ENCODE measurements at regions not wholly inside any gene's neighbourhood (a gene's known extent, or its start where the extent isn't known, plus 50 kb on each side); places are given as distances from the start of the nearest gene placed in this dataset.
A peak's percentile ranks its signal among the peaks of the same experiment; 100 is the strongest.

GRCh38 chr12:92503029-92503931 lies 199.5 kb upstream of the PLEKHG7 start (continued):
- TF ChIP-seq EP300 (IDR thresholded peaks at IDR 0.05; ENCODE audit: borderline replicate concordance in 1 of 2, control insufficient read depth in 1 of 2, low read depth in 2 of 2, low read length in 2 of 2) = peak; percentile 92 to 96
- TF ChIP-seq POLR2AphosphoS5 (IDR thresholded peaks at IDR 0.05; ENCODE audit: low read length) = peak; percentile 65
- no peak for TF ChIP-seq RB1 (IDR thresholded peaks at IDR 0.05; ENCODE audit: borderline replicate concordance)
- no peak for TF ChIP-seq BRCA1 (IDR thresholded peaks at IDR 0.05; ENCODE audit: low read depth, low read length)
- peak; percentile 81; the same call in 2 of the 3 replicates for TF ChIP-seq POU2F2 (IDR thresholded peaks at IDR 0.05; ENCODE audit: borderline replicate concordance, low read depth, low read length)
- peak; percentile 74 for TF ChIP-seq GABPA (IDR thresholded peaks at IDR 0.05; ENCODE audit: low read depth)
- peak; percentile 95 for TF ChIP-seq ATF7 (IDR thresholded peaks at IDR 0.05; ENCODE audit: low read depth)
- peak; percentile 27 for TF ChIP-seq RELA (IDR thresholded peaks at IDR 0.05; ENCODE audit: borderline replicate concordance, partially characterized antibody)
- TF ChIP-seq KLF5 (IDR thresholded peaks at IDR 0.05; ENCODE audit: partially characterized antibody) = no peak
- no peak for TF ChIP-seq ASH2L (IDR thresholded peaks at IDR 0.05; ENCODE audit: borderline replicate concordance, low read depth)
- peak; percentile 98 for TF ChIP-seq DPF2 (IDR thresholded peaks at IDR 0.05)
- no peak for TF ChIP-seq ZZZ3 (IDR thresholded peaks at IDR 0.05; ENCODE audit: control insufficient read depth, insufficient read length, low read depth)
- no peak for TF ChIP-seq NFXL1 (IDR thresholded peaks at IDR 0.05; ENCODE audit: borderline replicate concordance)
- TF ChIP-seq, protein P1, sequence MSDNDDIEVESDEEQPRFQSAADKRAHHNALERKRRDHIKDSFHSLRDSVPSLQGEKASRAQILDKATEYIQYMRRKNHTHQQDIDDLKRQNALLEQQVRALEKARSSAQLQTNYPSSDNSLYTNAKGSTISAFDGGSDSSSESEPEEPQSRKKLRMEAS (IDR thresholded peaks at IDR 0.05; ENCODE audit: low read depth, low read length) = no peak
- TF ChIP-seq, protein P2, sequence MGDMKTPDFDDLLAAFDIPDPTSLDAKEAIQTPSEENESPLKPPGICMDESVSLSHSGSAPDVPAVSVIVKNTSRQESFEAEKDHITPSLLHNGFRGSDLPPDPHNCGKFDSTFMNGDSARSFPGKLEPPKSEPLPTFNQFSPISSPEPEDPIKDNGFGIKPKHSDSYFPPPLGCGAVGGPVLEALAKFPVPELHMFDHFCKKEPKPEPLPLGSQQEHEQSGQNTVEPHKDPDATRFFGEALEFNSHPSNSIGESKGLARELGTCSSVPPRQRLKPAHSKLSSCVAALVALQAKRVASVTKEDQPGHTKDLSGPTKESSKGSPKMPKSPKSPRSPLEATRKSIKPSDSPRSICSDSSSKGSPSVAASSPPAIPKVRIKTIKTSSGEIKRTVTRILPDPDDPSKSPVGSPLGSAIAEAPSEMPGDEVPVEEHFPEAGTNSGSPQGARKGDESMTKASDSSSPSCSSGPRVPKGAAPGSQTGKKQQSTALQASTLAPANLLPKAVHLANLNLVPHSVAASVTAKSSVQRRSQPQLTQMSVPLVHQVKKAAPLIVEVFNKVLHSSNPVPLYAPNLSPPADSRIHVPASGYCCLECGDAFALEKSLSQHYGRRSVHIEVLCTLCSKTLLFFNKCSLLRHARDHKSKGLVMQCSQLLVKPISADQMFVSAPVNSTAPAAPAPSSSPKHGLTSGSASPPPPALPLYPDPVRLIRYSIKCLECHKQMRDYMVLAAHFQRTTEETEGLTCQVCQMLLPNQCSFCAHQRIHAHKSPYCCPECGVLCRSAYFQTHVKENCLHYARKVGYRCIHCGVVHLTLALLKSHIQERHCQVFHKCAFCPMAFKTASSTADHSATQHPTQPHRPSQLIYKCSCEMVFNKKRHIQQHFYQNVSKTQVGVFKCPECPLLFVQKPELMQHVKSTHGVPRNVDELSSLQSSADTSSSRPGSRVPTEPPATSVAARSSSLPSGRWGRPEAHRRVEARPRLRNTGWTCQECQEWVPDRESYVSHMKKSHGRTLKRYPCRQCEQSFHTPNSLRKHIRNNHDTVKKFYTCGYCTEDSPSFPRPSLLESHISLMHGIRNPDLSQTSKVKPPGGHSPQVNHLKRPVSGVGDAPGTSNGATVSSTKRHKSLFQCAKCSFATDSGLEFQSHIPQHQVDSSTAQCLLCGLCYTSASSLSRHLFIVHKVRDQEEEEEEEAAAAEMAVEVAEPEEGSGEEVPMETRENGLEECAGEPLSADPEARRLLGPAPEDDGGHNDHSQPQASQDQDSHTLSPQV (IDR thresholded peaks at IDR 0.05) = peak; percentile 82
- no peak for TF ChIP-seq MYC (IDR thresholded peaks at IDR 0.05; ENCODE audit: insufficient read depth, insufficient read length, insufficient replicate concordance, low read length, severe bottlenecking)
- TF ChIP-seq TCF7 (IDR thresholded peaks at IDR 0.05; ENCODE audit: borderline replicate concordance) = peak; percentile 4; the same call in 1 of the 2 replicates
- TF ChIP-seq CTCF (IDR thresholded peaks at IDR 0.05 in 2 of 3, conservative IDR thresholded peaks at IDR 0.05 in 1 of 3; ENCODE audit: control insufficient read depth in 2 of 3, extremely low read depth in 1 of 3, insufficient read depth in 1 of 3, low read depth in 3 of 3, low read length in 3 of 3) = no peak
- no peak for TF ChIP-seq EGR1 (IDR thresholded peaks at IDR 0.05; ENCODE audit: borderline replicate concordance in 1 of 2, low read depth in 2 of 2, low read length in 2 of 2)
- peak; percentile 23; the same call in 1 of the 2 replicates for TF ChIP-seq SMARCA5 (IDR thresholded peaks at IDR 0.05)

Measured in GM12878 (cell line).